Neural progenitor cell (in vitro differentiated cells): ENCODE measurements at regions not wholly inside any gene's neighbourhood (a gene's known extent, or its start where the extent isn't known, plus 50 kb on each side); places are given as distances from the start of the nearest gene placed in this dataset.

ENCODE experiments used
- DNase-seq: peaks from one replicate; pipeline ENCODE4 v3.0.0-alpha.2; 2016; ENCODE audit warnings: low spot score
- H2AFZ ChIP-seq: fragments of 200-600 bp; sonication (generic); replicated peaks from 2 replicates; pipeline ENCODE4 v1.6.1; 2016; ENCODE audit warnings: antibody characterized with exemption
- H3F3A ChIP-seq: fragments of 200-600 bp; sonication (generic); 2 replicates; pipeline ENCODE4 v1.6.1; 2016; ENCODE audit warnings: antibody characterized with exemption, low read depth
- H3K27ac ChIP-seq: fragments of 200-600 bp; sonication (generic); 2 replicates; pipeline ENCODE4 v1.5.1; 2016; ENCODE audit warnings: mild to moderate bottlenecking
- H3K27me3 ChIP-seq: fragments of 200-600 bp; sonication (generic); 2 replicates; pipeline ENCODE4 v1.6.1; 2016; ENCODE audit warnings: mild to moderate bottlenecking, moderate library complexity
- H3K36me3 ChIP-seq: fragments of 200-600 bp; sonication (generic); 2 replicates; pipeline ENCODE4 v1.5.1; 2016
- H3K4me1 ChIP-seq: fragments of 200-600 bp; sonication (generic); 2 replicates; pipeline ENCODE4 v1.6.1; 2016; ENCODE audit warnings: mixed run types
- H3K4me2 ChIP-seq: fragments of 200-600 bp; sonication (generic); 2 replicates; pipeline ENCODE4 v1.6.1; 2016
- H3K4me3 ChIP-seq: fragments of 200-600 bp; sonication (generic); 2 replicates; pipeline ENCODE4 v1.5.1; 2016
- H3K79me2 ChIP-seq: fragments of 200-600 bp; sonication (generic); 2 replicates; pipeline ENCODE4 v1.6.1; 2016; ENCODE audit warnings: low read depth
- H3K9ac ChIP-seq: fragments of 200-600 bp; sonication (generic); 2 replicates; pipeline ENCODE4 v1.6.1; 2016
- H3K9me3 ChIP-seq: fragments of 200-600 bp; sonication (generic); 2 replicates; pipeline ENCODE4 v1.5.1; 2016; ENCODE audit warnings: low read depth
- H4K20me1 ChIP-seq: fragments of 200-600 bp; sonication (generic); 2 replicates; pipeline ENCODE4 v1.6.1; 2016; ENCODE audit warnings: low read depth
- H3K27ac Mint-ChIP-seq: 3 replicates; pipeline ENCODE4 v1.8.0; 2021; ENCODE audit warnings: mixed read lengths
- H3K27me3 Mint-ChIP-seq: 2 replicates; pipeline ENCODE4 v1.8.0; 2022; ENCODE audit warnings: low read depth, mild to moderate bottlenecking, inconsistent platforms, moderate library complexity, mixed read lengths; ENCODE audit not compliant: insufficient read depth
- H3K36me3 Mint-ChIP-seq: 3 replicates; pipeline ENCODE4 v1.8.0; 2021; ENCODE audit warnings: mixed read lengths
- H3K4me1 Mint-ChIP-seq: 3 replicates; pipeline ENCODE4 v1.8.0; 2021; ENCODE audit warnings: mixed read lengths
- H3K4me3 Mint-ChIP-seq: 3 replicates; pipeline ENCODE4 v1.8.0; 2021; ENCODE audit warnings: mild to moderate bottlenecking, moderate library complexity, mixed read lengths
- H3K9me3 Mint-ChIP-seq: 3 replicates; pipeline ENCODE4 v1.8.0; 2020; ENCODE audit warnings: mixed read lengths
- CTCF ChIP-seq: fragments of 200-600 bp; sonication (generic); IDR thresholded peaks from 2 replicates; pipeline ENCODE4 v1.5.1; 2017; ENCODE audit warnings: antibody characterized with exemption, mild to moderate bottlenecking
- EZH2 ChIP-seq: fragments of 200-600 bp; sonication (generic); IDR thresholded peaks from 2 replicates; pipeline ENCODE4 v1.6.1; 2017; ENCODE audit warnings: antibody characterized with exemption, mild to moderate bottlenecking, moderate library complexity
- EZH2phosphoT487 ChIP-seq: fragments of 200-600 bp; sonication (generic); IDR thresholded peaks from 2 replicates; pipeline ENCODE4 v1.6.1; 2017; ENCODE audit warnings: antibody characterized with exemption

DNA sequence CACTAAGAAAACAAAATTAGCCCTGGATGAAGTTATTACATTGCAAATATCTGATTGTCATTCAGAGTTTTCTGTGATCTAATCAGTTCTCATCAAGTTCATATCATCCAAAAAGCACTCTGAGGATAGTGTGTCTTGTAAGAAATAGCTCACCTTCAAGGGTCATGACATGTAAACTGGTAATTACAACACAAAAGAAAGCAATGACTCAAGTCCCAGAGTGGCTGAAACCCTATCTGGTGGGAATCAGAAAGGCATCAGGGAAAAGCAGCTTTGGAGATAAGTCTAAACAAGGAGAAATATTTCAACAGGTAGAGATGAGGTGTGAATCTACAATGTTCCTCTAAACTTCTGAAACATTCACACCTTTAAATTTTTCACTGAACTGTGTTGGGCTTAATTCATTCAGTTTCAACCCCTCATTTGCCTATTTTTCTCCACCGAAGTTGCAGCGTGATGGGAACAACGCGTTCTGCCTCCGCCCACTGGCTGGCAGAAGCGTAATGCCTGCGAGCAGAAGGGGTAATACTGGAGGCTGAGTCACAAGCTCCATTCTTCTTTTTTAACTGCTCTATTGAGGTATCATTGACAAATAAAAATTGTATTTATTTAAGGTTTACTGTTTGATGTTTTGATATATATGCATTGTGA lies 155.2 kb upstream of the IPO5 start:
- H3K9me3 Mint-ChIP-seq: peaks cover 9% of the 10 kb centered on the region
- no peak overlapping the region for H3K27ac Mint-ChIP-seq
- Histone ChIP-seq H3K4me1 (no peaks in the 10 kb centered on the region), H3K36me3 (no peaks in the 10 kb centered on the region), H3K79me2 (no peaks in the 10 kb centered on the region), H2AFZ (peak overlapping the region; percentile 58), H3K27me3 (no peaks in the 10 kb centered on the region), H3F3A (no peaks in the 10 kb centered on the region), H3K27ac (no peak overlapping the region), H3K9me3 (peaks cover 5% of the 10 kb centered on the region), H4K20me1 (no peaks in the 10 kb centered on the region), H3K4me2 (no peak overlapping the region), H3K9ac (no peak overlapping the region), H3K4me3 (no peak overlapping the region)
- no peak for DNase-seq
- H3K36me3 Mint-ChIP-seq: no peaks in the 10 kb centered on the region
- TF ChIP-seq CTCF (no peak), EZH2phosphoT487 (no peak), EZH2 (no peak)
- peaks cover 2% of the 10 kb centered on the region for H3K27me3 Mint-ChIP-seq
- H3K4me3 Mint-ChIP-seq: no peak overlapping the region
- no peaks in the 10 kb centered on the region for H3K4me1 Mint-ChIP-seq

DNA sequence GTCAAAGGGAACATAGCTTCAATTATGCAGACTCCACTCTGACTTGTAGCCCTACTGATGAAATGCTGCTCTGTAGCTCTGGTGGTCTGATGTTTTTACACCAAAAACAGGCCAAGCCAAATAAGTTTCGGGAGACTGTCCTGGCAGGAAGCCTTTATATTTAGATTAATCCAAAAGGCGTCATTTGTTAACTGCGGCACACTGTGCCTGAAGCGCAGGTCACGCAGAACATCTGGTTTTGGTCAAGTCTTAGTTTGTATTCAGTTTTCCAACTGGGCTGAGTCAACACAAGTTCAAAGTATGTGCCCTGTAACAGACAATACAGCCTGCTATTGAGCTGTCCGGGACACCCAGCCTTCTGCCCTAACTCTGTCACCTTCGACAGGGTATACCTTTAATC lies 154.6 kb upstream of the IPO5 start:
- H3F3A ChIP-seq: no peaks in the 10 kb centered on the region
- H2AFZ ChIP-seq: no peak overlapping the region
- H3K4me2 ChIP-seq: no peak overlapping the region
- no peak overlapping the region for H3K27ac Mint-ChIP-seq
- no peak overlapping the region for H3K9ac ChIP-seq
- H3K36me3 Mint-ChIP-seq: no peaks in the 10 kb centered on the region
- DNase-seq: no peak
- peaks cover 9% of the 10 kb centered on the region for H3K9me3 Mint-ChIP-seq
- H3K4me1 Mint-ChIP-seq: no peaks in the 10 kb centered on the region
- H3K79me2 ChIP-seq: no peaks in the 10 kb centered on the region
- H3K4me3 ChIP-seq: no peak overlapping the region
- peaks cover 2% of the 10 kb centered on the region for H3K27me3 Mint-ChIP-seq
- no peaks in the 10 kb centered on the region for H3K36me3 ChIP-seq
- TF ChIP-seq EZH2: no peak
- no peak for TF ChIP-seq EZH2phosphoT487
- no peak for TF ChIP-seq CTCF
- no peak overlapping the region for H3K4me3 Mint-ChIP-seq
- H4K20me1 ChIP-seq: no peaks in the 10 kb centered on the region
- no peaks in the 10 kb centered on the region for H3K4me1 ChIP-seq
- no peaks in the 10 kb centered on the region for H3K27me3 ChIP-seq
- H3K27ac ChIP-seq: no peak overlapping the region
- H3K9me3 ChIP-seq: peaks cover 2% of the 10 kb centered on the region

GRCh38 chr13:97802213-97802612 lies 151.3 kb upstream of the IPO5 start:
- H3K27me3 ChIP-seq: no peaks in the 10 kb centered on the region
- H3K36me3 ChIP-seq: no peaks in the 10 kb centered on the region
- DNase-seq: no peak
- Mint-ChIP-seq H3K9me3 (peaks cover 3% of the 10 kb centered on the region), H3K27ac (no peak overlapping the region), H3K36me3 (no peaks in the 10 kb centered on the region), H3K27me3 (peaks cover 4% of the 10 kb centered on the region), H3K4me3 (no peak overlapping the region), H3K4me1 (no peaks in the 10 kb centered on the region)
- no peaks in the 10 kb centered on the region for H3K79me2 ChIP-seq
- H3F3A ChIP-seq: no peaks in the 10 kb centered on the region
- no peak overlapping the region for H3K9ac ChIP-seq
- no peak overlapping the region for H3K4me3 ChIP-seq
- no peaks in the 10 kb centered on the region for H4K20me1 ChIP-seq
- no peak overlapping the region for H3K27ac ChIP-seq
- no peaks in the 10 kb centered on the region for H3K9me3 ChIP-seq
- H2AFZ ChIP-seq: no peak overlapping the region
- TF ChIP-seq EZH2phosphoT487: no peak
- TF ChIP-seq CTCF: no peak
- no peak for TF ChIP-seq EZH2
- H3K4me2 ChIP-seq: no peak overlapping the region
- no peaks in the 10 kb centered on the region for H3K4me1 ChIP-seq
